Nephron (organoid): ENCODE measurements at regions not wholly inside any gene's neighbourhood (a gene's known extent, or its start where the extent isn't known, plus 50 kb on each side); places are given as distances from the start of the nearest gene placed in this dataset.
"Not testable (repeated sequence)": the region's sequence is repeated elsewhere in the genome, so short reads cannot be mapped to it uniquely, and the experiment has no call there.

Experiments
- H3K27ac Mint-ChIP-seq, 3 experiments: 2 replicates each; pipeline ENCODE4 v1.8.0; 2020; ENCODE audit warnings: mixed read lengths in 3 of 3, mild to moderate bottlenecking in 2 of 3, moderate library complexity in 1 of 3
- H3K27me3 Mint-ChIP-seq: 2 replicates; pipeline ENCODE4 v1.8.0; 2021; ENCODE audit warnings: low read depth, mild to moderate bottlenecking, moderate library complexity, mixed read lengths
- H3K36me3 Mint-ChIP-seq: 2 replicates; pipeline ENCODE4 v1.8.0; 2020; ENCODE audit warnings: low read depth, mixed read lengths
- H3K4me1 Mint-ChIP-seq: 2 replicates; pipeline ENCODE4 v1.8.0; 2020; ENCODE audit warnings: mixed read lengths
- H3K4me3 Mint-ChIP-seq, 3 experiments: 2 replicates each; pipeline ENCODE4 v1.8.0; 2020; ENCODE audit warnings: mild to moderate bottlenecking in 3 of 3, mixed read lengths in 3 of 3, moderate library complexity in 2 of 3
- H3K9me3 Mint-ChIP-seq: 2 replicates; pipeline ENCODE4 v1.8.0; 2020; ENCODE audit warnings: mixed read lengths
- TF ChIP-seq, protein P1 (sequence below), 3 experiments: fragments of 200-600 bp; sonication (generic); IDR thresholded peaks; one replicate each; pipeline ENCODE4 v1.5.0; 2021; ENCODE audit warnings: antibody characterized with exemption in 3 of 3; ENCODE audit not compliant: unreplicated experiment in 3 of 3

DNA sequence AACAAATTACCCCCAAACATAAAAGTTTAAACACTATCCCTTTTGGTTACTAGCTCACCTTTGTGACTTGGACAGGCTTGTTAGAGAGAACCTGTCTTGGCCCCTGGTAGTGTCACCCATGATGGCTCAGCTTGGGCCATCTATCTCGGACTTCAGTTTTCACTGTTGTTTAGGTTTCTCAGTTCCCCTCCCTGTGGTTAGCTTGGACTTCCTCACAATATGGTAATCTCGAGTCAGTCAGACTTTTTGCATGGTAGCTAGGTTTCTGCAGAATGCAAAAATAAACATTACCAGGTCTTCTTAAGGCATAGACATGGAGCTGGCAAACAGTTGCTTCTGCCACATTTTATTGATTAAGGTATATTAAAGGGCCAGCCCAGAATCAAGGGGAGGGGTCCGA lies 324.3 kb upstream of the RORB start:
- no peaks in the 10 kb centered on the region for H3K36me3 Mint-ChIP-seq
- H3K4me3 Mint-ChIP-seq: no peak overlapping the region
- no peaks in the 10 kb centered on the region for H3K4me1 Mint-ChIP-seq
- TF ChIP-seq, protein P1, sequence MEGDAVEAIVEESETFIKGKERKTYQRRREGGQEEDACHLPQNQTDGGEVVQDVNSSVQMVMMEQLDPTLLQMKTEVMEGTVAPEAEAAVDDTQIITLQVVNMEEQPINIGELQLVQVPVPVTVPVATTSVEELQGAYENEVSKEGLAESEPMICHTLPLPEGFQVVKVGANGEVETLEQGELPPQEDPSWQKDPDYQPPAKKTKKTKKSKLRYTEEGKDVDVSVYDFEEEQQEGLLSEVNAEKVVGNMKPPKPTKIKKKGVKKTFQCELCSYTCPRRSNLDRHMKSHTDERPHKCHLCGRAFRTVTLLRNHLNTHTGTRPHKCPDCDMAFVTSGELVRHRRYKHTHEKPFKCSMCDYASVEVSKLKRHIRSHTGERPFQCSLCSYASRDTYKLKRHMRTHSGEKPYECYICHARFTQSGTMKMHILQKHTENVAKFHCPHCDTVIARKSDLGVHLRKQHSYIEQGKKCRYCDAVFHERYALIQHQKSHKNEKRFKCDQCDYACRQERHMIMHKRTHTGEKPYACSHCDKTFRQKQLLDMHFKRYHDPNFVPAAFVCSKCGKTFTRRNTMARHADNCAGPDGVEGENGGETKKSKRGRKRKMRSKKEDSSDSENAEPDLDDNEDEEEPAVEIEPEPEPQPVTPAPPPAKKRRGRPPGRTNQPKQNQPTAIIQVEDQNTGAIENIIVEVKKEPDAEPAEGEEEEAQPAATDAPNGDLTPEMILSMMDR (IDR thresholded peaks at IDR 0.05; ENCODE audit: unreplicated experiment in 3 of 3): no peak
- no peak overlapping the region for H3K27ac Mint-ChIP-seq
- H3K9me3 Mint-ChIP-seq: no peaks in the 10 kb centered on the region
- H3K27me3 Mint-ChIP-seq: no peaks in the 10 kb centered on the region

DNA sequence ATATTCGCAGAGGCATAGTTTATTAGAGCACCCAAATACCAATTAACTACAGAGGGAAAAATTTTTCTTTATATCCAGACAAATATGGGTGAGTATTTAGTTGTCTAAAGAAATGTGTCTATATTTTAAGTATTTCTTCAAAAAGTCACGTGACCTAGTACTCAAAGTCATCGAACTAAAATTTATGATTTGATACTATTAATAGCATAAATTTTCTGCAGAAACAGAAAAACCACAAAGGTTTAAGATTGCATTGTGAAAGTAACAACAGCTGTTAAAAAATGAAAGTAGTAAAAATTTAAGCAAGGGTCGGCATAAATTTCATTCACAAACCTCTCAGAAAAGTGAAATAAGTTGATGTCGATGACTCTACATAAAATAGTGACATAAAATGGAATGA lies 323.9 kb upstream of the RORB start:
- Mint-ChIP-seq H3K27me3 (no peaks in the 10 kb centered on the region), H3K9me3 (no peaks in the 10 kb centered on the region), H3K36me3 (no peaks in the 10 kb centered on the region), H3K4me3 (no peak overlapping the region), H3K27ac (no peak overlapping the region), H3K4me1 (no peaks in the 10 kb centered on the region)
- TF ChIP-seq, protein P1 (IDR thresholded peaks at IDR 0.05; ENCODE audit: unreplicated experiment in 3 of 3): no peak

DNA sequence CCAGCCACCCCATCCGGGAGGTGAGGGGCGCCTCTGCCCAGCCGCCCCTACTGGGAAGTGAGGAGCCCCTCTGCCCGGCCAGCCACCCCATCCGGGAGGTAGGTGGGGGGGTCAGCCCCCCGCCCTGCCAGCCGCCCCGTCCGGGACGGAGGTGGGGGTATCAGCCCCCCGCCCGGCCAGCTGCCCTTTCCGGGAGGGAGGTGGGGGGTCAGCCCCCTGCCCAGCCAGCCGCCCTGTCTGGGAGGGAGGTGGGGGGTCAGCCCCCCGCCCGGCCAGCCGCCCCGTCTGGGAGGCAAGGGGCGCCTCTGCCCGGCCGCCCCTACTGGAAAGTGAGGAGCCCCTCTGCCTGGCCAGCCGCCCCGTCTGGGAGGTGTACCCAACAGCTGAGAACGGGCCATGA lies 299.4 kb upstream of the RORB start:
- peaks cover 11% of the 10 kb centered on the region for H3K9me3 Mint-ChIP-seq
- H3K4me3 Mint-ChIP-seq, H3K27ac Mint-ChIP-seq, H3K36me3 Mint-ChIP-seq, H3K27me3 Mint-ChIP-seq, H3K4me1 Mint-ChIP-seq: not testable (repeated sequence)

- no peak overlapping the region for H3K27ac Mint-ChIP-seq
- no peak overlapping the region for H3K4me3 Mint-ChIP-seq
- no peaks in the 10 kb centered on the region for H3K4me1 Mint-ChIP-seq
- H3K27me3 Mint-ChIP-seq: no peaks in the 10 kb centered on the region
- no peaks in the 10 kb centered on the region for H3K9me3 Mint-ChIP-seq
- TF ChIP-seq, protein P1 (IDR thresholded peaks at IDR 0.05; ENCODE audit: unreplicated experiment in 3 of 3): no peak
- no peaks in the 10 kb centered on the region for H3K36me3 Mint-ChIP-seq
Measured at GRCh38 chr9:74205056-74205455, 292.1 kb upstream of the RORB start.

GRCh38 chr9:74218385-74219063 lies 278.6 kb upstream of the RORB start:
- Mint-ChIP-seq H3K4me1 (no peaks in the 10 kb centered on the region), H3K4me3 (no peak overlapping the region), H3K9me3 (peaks cover 6% of the 10 kb centered on the region), H3K27me3 (no peaks in the 10 kb centered on the region), H3K36me3 (no peaks in the 10 kb centered on the region), H3K27ac (no peak overlapping the region)
- TF ChIP-seq, protein P1 (IDR thresholded peaks at IDR 0.05; ENCODE audit: unreplicated experiment in 3 of 3): no peak

- no peaks in the 10 kb centered on the region for H3K27me3 Mint-ChIP-seq
- H3K36me3 Mint-ChIP-seq: no peaks in the 10 kb centered on the region
- H3K4me1 Mint-ChIP-seq: no peaks in the 10 kb centered on the region
- TF ChIP-seq, protein P1 (IDR thresholded peaks at IDR 0.05; ENCODE audit: unreplicated experiment in 3 of 3): no peak
- no peak overlapping the region for H3K27ac Mint-ChIP-seq
- H3K4me3 Mint-ChIP-seq: no peak overlapping the region
- H3K9me3 Mint-ChIP-seq: peaks cover 8% of the 10 kb centered on the region
Measured at GRCh38 chr9:74220327-74220726, 276.8 kb upstream of the RORB start.
